Nephron progenitor cell (in vitro differentiated cells): ENCODE measurements at regions not wholly inside any gene's neighbourhood (a gene's known extent, or its start where the extent isn't known, plus 50 kb on each side); places are given as distances from the start of the nearest gene placed in this dataset.

ENCODE experiments used
- DNase-seq: peaks from one replicate; pipeline ENCODE4 v3.0.0; 2021
- H3K27ac Mint-ChIP-seq: 2 replicates; pipeline ENCODE4 v1.8.0; 2021; ENCODE audit warnings: mild to moderate bottlenecking, moderate library complexity, mixed read lengths
- H3K27me3 Mint-ChIP-seq: 2 replicates; pipeline ENCODE4 v1.8.0; 2021; ENCODE audit warnings: mild to moderate bottlenecking, low read depth, mixed read lengths; ENCODE audit not compliant: poor library complexity
- H3K36me3 Mint-ChIP-seq: 2 replicates; pipeline ENCODE4 v1.8.0; 2021; ENCODE audit warnings: low read depth, mixed read lengths
- H3K4me1 Mint-ChIP-seq: 2 replicates; pipeline ENCODE4 v1.8.0; 2021; ENCODE audit warnings: mixed read lengths
- H3K4me3 Mint-ChIP-seq: 2 replicates; pipeline ENCODE4 v1.8.0; 2021; ENCODE audit warnings: mild to moderate bottlenecking, moderate library complexity, mixed read lengths
- H3K9me3 Mint-ChIP-seq: 2 replicates; pipeline ENCODE4 v1.8.0; 2021; ENCODE audit warnings: mild to moderate bottlenecking, moderate library complexity, mixed read lengths
- TF ChIP-seq, protein P1 (sequence below): fragments of 200-600 bp; sonication (generic); IDR thresholded peaks from 2 replicates; pipeline ENCODE4 v1.5.0; 2021; ENCODE audit warnings: antibody characterized with exemption

GRCh38 chr1:209038735-209039134 lies 544.8 kb upstream of the CAMK1G start:
- no peak overlapping the region for H3K4me3 Mint-ChIP-seq
- no peak overlapping the region for H3K27ac Mint-ChIP-seq
- no peaks in the 10 kb centered on the region for H3K9me3 Mint-ChIP-seq
- DNase-seq = no peak
- no peaks in the 10 kb centered on the region for H3K36me3 Mint-ChIP-seq
- H3K4me1 Mint-ChIP-seq = peaks cover 4% of the 10 kb centered on the region
- H3K27me3 Mint-ChIP-seq = peaks cover 2% of the 10 kb centered on the region
- TF ChIP-seq, protein P1, sequence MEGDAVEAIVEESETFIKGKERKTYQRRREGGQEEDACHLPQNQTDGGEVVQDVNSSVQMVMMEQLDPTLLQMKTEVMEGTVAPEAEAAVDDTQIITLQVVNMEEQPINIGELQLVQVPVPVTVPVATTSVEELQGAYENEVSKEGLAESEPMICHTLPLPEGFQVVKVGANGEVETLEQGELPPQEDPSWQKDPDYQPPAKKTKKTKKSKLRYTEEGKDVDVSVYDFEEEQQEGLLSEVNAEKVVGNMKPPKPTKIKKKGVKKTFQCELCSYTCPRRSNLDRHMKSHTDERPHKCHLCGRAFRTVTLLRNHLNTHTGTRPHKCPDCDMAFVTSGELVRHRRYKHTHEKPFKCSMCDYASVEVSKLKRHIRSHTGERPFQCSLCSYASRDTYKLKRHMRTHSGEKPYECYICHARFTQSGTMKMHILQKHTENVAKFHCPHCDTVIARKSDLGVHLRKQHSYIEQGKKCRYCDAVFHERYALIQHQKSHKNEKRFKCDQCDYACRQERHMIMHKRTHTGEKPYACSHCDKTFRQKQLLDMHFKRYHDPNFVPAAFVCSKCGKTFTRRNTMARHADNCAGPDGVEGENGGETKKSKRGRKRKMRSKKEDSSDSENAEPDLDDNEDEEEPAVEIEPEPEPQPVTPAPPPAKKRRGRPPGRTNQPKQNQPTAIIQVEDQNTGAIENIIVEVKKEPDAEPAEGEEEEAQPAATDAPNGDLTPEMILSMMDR = no peak

DNA sequence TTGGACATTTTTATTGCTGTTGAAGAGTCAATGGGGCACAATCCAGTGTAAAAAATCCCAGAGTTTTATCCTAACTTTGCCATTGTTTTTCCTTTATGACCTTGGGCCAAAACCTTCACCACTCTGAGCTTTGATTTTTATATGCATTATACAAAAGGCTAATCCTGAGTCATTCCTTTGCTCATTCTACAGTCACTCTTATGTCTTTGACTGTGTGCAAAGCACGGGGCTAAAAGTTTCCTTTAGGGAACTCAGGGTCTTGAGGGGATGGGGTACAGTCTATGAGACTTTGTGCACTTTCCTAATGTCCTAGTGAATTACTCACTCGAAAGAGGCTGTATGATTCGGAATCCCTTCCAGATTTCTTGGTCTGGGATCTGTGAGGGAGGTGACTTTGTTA lies 543.2 kb upstream of the CAMK1G start:
- no peaks in the 10 kb centered on the region for H3K9me3 Mint-ChIP-seq
- TF ChIP-seq, protein P1 = no peak
- H3K36me3 Mint-ChIP-seq = no peaks in the 10 kb centered on the region
- peaks cover 4% of the 10 kb centered on the region for H3K4me1 Mint-ChIP-seq
- no peak overlapping the region for H3K27ac Mint-ChIP-seq
- peaks cover 3% of the 10 kb centered on the region for H3K27me3 Mint-ChIP-seq
- H3K4me3 Mint-ChIP-seq = no peak overlapping the region
- no peak for DNase-seq

- TF ChIP-seq, protein P1 = no peak
- Mint-ChIP-seq H3K9me3 (no peaks in the 10 kb centered on the region), H3K36me3 (no peaks in the 10 kb centered on the region), H3K4me1 (peaks cover 4% of the 10 kb centered on the region), H3K27ac (no peak overlapping the region), H3K27me3 (peaks cover 3% of the 10 kb centered on the region), H3K4me3 (no peak overlapping the region)
- no peak for DNase-seq
Measured at GRCh38 chr1:209041927-209042326, 541.6 kb upstream of the CAMK1G start.

DNA sequence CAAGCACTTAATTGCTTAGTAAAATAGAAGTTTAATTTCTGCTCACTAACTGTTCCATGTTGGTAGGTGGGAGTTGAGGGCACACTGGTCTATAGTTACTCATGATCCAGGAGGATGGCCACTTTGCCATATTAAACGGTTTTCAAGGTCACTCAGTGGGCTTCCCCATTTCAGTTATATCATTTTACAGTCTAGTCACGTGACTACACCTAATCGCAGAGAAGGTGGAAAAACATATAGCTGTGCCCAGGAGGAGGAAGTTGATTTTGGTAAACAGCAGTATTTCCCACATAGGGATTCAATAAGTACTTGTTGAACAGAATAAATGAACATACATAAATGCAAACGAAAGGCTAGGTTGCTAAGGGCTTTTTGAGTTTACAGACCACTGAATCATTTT lies 541.1 kb upstream of the CAMK1G start:
- Mint-ChIP-seq H3K9me3 (no peaks in the 10 kb centered on the region), H3K4me1 (peaks cover 4% of the 10 kb centered on the region), H3K4me3 (no peak overlapping the region), H3K36me3 (no peaks in the 10 kb centered on the region), H3K27ac (no peak overlapping the region), H3K27me3 (peaks cover 6% of the 10 kb centered on the region)
- TF ChIP-seq, protein P1 = no peak
- no peak for DNase-seq

DNA sequence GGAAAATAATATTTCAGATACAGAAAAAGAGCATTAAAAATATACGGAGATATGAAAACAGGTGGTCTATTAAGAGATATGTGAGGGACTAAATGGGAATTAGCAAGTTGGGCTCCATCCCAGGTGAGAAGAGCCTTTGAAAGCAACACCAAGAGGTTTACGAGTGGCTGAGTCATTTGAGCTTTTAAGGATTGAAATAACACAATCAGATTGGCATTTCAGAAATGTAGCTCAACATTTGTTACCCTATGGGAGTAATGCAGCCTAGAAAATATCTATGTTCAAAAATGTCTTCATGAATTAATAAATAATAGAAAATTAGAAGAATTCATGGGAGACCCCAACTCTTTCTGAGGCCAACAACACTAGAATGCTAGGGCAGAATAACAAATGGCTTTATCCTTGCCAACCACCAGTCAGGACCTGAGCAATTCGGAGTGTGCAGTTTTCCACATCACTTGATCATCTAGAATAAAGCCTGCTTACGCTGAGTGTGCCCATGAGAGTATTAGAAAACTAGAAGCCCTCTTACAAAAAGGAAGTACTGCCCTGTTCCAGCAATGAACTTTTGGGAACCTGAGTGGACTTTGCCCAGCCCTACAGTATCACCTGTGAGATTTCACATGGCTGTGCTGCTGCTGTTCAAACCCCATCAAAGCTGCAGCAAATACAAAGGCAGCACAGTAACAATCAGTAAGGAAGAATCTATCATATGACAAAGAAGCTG lies 538.0 kb upstream of the CAMK1G start:
- H3K9me3 Mint-ChIP-seq = no peaks in the 10 kb centered on the region
- H3K27ac Mint-ChIP-seq = no peak overlapping the region
- H3K27me3 Mint-ChIP-seq = peaks cover 13% of the 10 kb centered on the region
- TF ChIP-seq, protein P1 = no peak
- no peaks in the 10 kb centered on the region for H3K36me3 Mint-ChIP-seq
- no peak for DNase-seq
- H3K4me1 Mint-ChIP-seq = no peaks in the 10 kb centered on the region
- no peak overlapping the region for H3K4me3 Mint-ChIP-seq

DNA sequence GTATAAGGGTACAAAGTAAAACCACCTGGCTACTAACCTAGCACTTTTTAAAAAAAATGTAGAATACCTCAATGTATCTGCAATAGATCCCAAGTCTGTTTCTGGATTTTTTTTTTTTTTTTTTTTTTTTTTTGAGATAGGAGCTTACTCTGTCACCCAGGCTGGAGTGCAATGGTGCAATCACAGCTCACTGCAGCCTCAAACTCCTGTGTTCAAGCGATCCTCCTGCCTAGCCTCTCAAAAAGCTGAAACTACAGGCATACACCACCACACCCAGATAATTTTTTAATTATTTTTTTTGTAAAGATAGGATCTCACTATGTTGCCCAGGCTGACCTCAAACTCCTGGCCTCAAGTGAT lies 537.5 kb upstream of the CAMK1G start:
- no peaks in the 10 kb centered on the region for H3K36me3 Mint-ChIP-seq
- TF ChIP-seq, protein P1 = no peak

More for the DNA sequence above, 537.5 kb upstream of the CAMK1G start:
- no peak overlapping the region for H3K4me3 Mint-ChIP-seq
- H3K9me3 Mint-ChIP-seq = no peaks in the 10 kb centered on the region
- peaks cover 13% of the 10 kb centered on the region for H3K27me3 Mint-ChIP-seq
- H3K27ac Mint-ChIP-seq = no peak overlapping the region
- no peak for DNase-seq
- H3K4me1 Mint-ChIP-seq = no peaks in the 10 kb centered on the region
